Ovary (tissue), 7 donors: ENCODE measurements at regions not wholly inside any gene's neighbourhood (a gene's known extent, or its start where the extent isn't known, plus 50 kb on each side); places are given as distances from the start of the nearest gene placed in this dataset.

Source experiments
- DNase-seq, 5 donors: peaks; one replicate each; pipeline ENCODE4 v3.0.0-alpha.2; 2019 to 2020
- H3K27ac ChIP-seq, 2 donors: fragments of 200-600 bp; one replicate each; pipeline versions ENCODE4 v1.5.1 to v1.8.0; 2019 to 2022
- H3K27me3 ChIP-seq: fragments of 200-600 bp; one replicate; pipeline ENCODE4 v1.8.0; 2022
- H3K36me3 ChIP-seq: fragments of 200-600 bp; sonication (generic); one replicate; pipeline ENCODE4 v1.5.1; 2019
- H3K4me1 ChIP-seq: one replicate; pipeline ENCODE4 v1.8.1; 2013; ENCODE audit warnings: mild to moderate bottlenecking, moderate library complexity; ENCODE audit not compliant: insufficient read depth
- H3K4me3 ChIP-seq: fragments of 200-600 bp; sonication (generic); one replicate; pipeline ENCODE4 v1.5.1; 2017
- H3K9me3 ChIP-seq, 2 donors: fragments of 200-600 bp in 1 of 2; sonication (generic) in 1 of 2; one replicate each; pipeline versions ENCODE4 v1.5.1 to v1.8.1; 2013 to 2019; ENCODE audit warnings: mild to moderate bottlenecking in 1 of 2, moderate library complexity in 1 of 2
- EP300 ChIP-seq: sonication (generic); formaldehyde crosslinking; IDR thresholded peaks from one replicate; pipeline ENCODE4 v1.6.1; 2017; ENCODE audit warnings: antibody characterized with exemption
- POLR2A ChIP-seq: fragments of 450-650 bp; IDR thresholded peaks from one replicate; pipeline ENCODE4 v1.6.1; 2017; ENCODE audit warnings: antibody characterized with exemption, mild to moderate bottlenecking, moderate library complexity
- WGBS, 3 donors: extraction: QIAGEN DNeasy Blood & Tissue Kit in 1 of 3; methylation state at CpG; one replicate each; pipeline versions ENCODE4 v1.1.5 to v1.1.7; 2013 to 2017; 5-methylcytosine and 5-hydroxymethylcytosine counted together
- intact Hi-C, 4 donors: fragments of 100-400 bp; cut with DNase I; formaldehyde crosslinking; loops; one replicate each; pipeline versions ENCODE4 v1.11.0 to v1.15.1; 2022 to 2023
- TF ChIP-seq, protein P1 (sequence below), 3 donors: fragments of 450-650 bp in 2 of 3; fragments of 200-600 bp in 1 of 3; IDR thresholded peaks; one replicate each; pipeline versions ENCODE4 v1.5.1 to v1.8.0; 2016 to 2022; ENCODE audit warnings: antibody characterized with exemption in 3 of 3, mild to moderate bottlenecking in 1 of 3
- donor health status: DM: no; HTN: no; CAD: no; lungs with moderate emphysema.
- donor health status: DM: no; HTN: no; CAD: no.
- donor health status: Bipolar disorder and iron deficiency.
- donor health status: DM: no; HTN: no; CAD: no.
- donor health status: DM: yes; HTN: yes; CAD: no.

DNA sequence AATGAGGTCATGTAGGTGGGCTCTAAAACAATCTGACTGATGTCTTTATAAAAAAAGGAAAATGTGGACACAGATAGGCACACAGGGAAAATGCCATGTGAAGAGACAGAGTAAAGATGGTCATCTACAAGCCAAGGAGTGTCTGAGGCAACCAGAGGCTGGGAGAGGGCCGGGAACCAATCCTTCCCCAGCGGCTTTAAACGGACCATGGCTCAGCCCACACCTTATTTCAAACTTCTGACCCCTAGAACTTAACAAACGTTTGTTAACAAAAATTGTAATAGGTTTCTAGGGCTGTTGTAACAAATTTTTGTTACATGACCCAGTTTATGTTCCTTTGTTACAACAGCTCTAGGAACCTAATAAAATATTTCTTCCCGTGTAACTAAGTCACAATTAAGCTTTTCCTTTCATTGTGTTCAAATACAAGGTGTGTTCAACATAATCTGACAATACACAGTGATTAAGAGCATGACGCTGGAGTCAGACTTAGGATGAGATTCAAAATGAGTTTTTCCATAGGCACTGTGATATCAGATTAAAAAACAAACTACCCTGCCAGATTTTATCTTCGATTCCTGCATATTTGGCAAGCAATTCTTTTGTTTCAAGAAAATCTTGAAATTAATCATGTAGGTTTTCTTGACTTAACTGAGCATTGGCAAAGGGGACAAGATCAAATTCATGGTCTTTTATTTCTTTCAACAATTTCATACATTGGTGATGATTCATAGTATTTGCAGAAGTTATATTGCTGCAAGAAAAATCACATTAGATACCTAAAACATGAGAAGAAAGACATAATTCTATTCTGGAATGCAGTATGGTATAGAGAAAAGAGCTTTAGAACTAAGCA, 169.5 kb upstream of the RIPOR2 start:
- no peak for DNase-seq
- no peak for TF ChIP-seq EP300
- no peak for TF ChIP-seq POLR2A
- TF ChIP-seq, protein P1, sequence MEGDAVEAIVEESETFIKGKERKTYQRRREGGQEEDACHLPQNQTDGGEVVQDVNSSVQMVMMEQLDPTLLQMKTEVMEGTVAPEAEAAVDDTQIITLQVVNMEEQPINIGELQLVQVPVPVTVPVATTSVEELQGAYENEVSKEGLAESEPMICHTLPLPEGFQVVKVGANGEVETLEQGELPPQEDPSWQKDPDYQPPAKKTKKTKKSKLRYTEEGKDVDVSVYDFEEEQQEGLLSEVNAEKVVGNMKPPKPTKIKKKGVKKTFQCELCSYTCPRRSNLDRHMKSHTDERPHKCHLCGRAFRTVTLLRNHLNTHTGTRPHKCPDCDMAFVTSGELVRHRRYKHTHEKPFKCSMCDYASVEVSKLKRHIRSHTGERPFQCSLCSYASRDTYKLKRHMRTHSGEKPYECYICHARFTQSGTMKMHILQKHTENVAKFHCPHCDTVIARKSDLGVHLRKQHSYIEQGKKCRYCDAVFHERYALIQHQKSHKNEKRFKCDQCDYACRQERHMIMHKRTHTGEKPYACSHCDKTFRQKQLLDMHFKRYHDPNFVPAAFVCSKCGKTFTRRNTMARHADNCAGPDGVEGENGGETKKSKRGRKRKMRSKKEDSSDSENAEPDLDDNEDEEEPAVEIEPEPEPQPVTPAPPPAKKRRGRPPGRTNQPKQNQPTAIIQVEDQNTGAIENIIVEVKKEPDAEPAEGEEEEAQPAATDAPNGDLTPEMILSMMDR (IDR thresholded peaks at IDR 0.05) = no peak
- Histone ChIP-seq H3K36me3 (no peaks in the 10 kb centered on the region), H3K9me3 (no peaks in the 10 kb centered on the region), H3K4me1 (no peaks in the 10 kb centered on the region), H3K27ac (no peak overlapping the region), H3K27me3 (no peaks in the 10 kb centered on the region), H3K4me3 (no peak overlapping the region)
- 79 to 80% (median 80%) methylated on average over 7 of the region's 7 CpGs for WGBS, 3 donors
- intact Hi-C loops = no loop called here

DNA sequence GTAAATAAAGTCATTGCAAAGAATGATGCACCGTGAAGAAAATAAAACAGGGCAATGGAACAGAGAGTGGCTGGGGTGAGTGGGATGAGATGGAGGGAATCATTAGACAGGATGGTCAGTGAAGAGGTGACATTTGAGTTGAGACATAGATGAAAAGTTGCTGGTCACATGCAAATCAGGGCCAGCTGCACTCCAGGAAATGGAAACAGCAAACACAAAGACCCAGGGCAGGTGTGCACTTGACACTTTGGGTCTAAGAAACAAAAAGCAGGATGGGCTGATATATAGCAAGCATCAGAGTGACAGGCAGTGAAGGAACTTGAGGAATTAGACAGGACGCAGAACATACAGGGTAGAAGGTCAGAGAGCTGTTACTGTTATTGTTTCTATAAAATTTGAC, 171.5 kb upstream of the RIPOR2 start:
- Histone ChIP-seq H3K36me3 (no peaks in the 10 kb centered on the region), H3K4me3 (no peak overlapping the region), H3K4me1 (no peaks in the 10 kb centered on the region), H3K27ac (no peak overlapping the region), H3K27me3 (no peaks in the 10 kb centered on the region), H3K9me3 (no peaks in the 10 kb centered on the region)
- intact Hi-C loops = no loop called here
- 92 to 95% (median 93%) methylated on average over 2 of the region's 2 CpGs for WGBS, 3 donors
- DNase-seq = no peak
- TF ChIP-seq EP300 = no peak
- TF ChIP-seq POLR2A = no peak
- TF ChIP-seq, protein P1 (IDR thresholded peaks at IDR 0.05) = no peak

DNA sequence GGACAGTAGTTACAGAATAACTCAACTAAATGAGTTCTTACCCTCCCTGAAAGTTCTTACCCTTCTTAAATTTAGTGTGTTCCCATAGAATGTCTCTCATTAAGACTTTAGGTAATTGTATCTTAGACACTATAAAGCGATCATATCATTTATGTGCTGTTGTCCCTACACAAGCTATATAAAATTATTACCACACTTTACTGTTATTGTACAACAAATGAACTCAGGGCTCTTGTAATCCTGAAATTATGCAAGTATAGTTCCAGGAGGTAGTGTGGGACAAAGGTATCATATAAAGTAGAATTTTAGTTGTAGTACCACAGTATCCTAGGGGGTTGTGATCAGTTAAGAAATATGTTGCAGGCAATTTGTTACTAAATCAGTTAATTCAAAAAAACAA, 167.4 kb upstream of the CARMIL1 start:
- intact Hi-C loops = no loop called here
- no peaks in the 10 kb centered on the region for H3K27me3 ChIP-seq
- 95 to 100% (median 99%) methylated on average over 1 of the region's 1 CpG for WGBS, 3 donors

DNA sequence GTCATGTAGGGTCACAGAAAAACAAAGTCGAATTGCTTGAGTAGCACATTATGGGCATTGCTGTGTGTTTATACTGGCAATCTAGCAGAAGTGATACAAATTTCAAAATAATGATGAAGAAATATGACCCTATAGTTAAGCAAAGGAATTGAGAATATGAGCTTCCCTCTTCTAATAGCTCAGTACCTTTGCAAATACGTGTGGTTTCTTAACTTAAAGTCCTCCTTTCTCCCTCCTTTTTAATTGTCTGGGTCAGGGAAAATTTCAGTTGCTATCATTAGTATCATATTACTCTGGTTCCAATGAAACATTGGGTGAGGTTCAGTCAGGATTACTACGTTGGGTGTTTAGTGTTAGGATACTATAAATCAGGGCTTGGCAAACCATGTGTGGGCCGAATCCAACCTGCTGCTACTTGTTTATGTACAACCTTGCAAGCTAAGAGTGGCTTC, 166.8 kb upstream of the CARMIL1 start:
- Histone ChIP-seq H3K36me3 (no peaks in the 10 kb centered on the region), H3K27ac (no peak overlapping the region), H3K4me1 (no peaks in the 10 kb centered on the region), H3K27me3 (no peaks in the 10 kb centered on the region), H3K9me3 (no peaks in the 10 kb centered on the region), H3K4me3 (no peak overlapping the region)
- intact Hi-C loops = no loop called here
- 27 to 34% (median 28%) methylated on average over 4 of the region's 4 CpGs for WGBS, 3 donors
- DNase-seq = no peak
- no peak for TF ChIP-seq EP300
- TF ChIP-seq POLR2A = no peak
- TF ChIP-seq, protein P1 (IDR thresholded peaks at IDR 0.05) = no peak

More for the DNA sequence above, 167.4 kb upstream of the CARMIL1 start:
- no peaks in the 10 kb centered on the region for H3K36me3 ChIP-seq
- TF ChIP-seq POLR2A = no peak
- TF ChIP-seq, protein P1 (IDR thresholded peaks at IDR 0.05) = no peak
- no peak for TF ChIP-seq EP300
- no peak overlapping the region for H3K27ac ChIP-seq
- H3K4me3 ChIP-seq = no peak overlapping the region
- no peaks in the 10 kb centered on the region for H3K9me3 ChIP-seq
- no peak for DNase-seq
- no peaks in the 10 kb centered on the region for H3K4me1 ChIP-seq
